GOT3 (cell line): ENCODE measurements at regions not wholly inside any gene's neighbourhood (a gene's known extent, or its start where the extent isn't known, plus 50 kb on each side); places are given as distances from the start of the nearest gene placed in this dataset.
"Not testable (repeated sequence)": the region's sequence is repeated elsewhere in the genome, so short reads cannot be mapped to it uniquely, and the experiment has no call there.

Source experiments
- DNase-seq: peaks from one replicate; lab custom pipeline; 2025; ENCODE audit warnings: mixed read lengths; lab: John Stamatoyannopoulos, UW

DNA sequence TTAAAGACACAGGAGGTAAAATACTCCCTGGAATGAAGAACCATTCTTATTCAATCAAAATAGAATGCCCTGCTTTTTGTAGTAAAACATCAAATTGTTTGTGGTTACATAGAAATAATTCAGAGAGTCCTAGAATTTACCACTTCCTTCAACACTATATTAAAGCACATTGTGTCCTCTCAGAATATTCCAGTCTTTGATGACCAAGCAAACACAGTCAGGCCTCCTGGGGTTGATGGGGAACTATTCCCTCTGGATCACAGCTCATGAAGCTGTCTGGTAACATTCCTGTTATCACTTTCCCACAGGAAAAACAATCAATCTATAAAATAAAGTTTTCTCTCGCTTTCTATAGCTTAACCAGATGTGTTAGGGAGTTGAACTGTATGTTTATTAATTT, 389.3 kb downstream of the KCNA4 start:
- no peak for DNase-seq

DNA sequence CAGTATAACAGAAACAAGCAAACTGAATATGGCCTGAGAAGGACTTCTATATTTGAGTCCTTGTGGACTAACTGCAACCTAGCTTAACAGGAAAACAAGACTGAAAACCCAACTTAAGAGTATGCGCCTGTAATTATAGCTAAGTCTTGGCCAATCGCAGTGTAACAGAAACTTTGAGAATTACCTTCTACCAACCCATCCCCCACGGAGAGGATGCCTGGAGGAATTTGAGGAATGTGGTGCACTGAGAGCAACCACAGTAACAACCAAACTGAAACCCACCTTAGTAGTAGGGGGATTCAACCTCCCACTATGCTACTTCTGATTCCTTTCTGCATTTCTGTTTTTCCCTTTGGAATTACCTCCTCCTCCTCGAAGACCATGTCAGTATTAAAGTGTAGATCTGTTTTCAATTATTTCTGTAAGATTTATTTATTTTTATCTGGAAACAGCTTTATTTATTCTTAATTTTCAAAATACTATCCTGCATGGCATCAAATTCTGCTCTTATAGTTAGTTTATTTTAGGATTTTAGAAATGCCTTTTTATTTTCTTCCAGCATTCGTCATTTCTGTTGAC, 393.6 kb downstream of the KCNA4 start:
- DNase-seq: no peak

DNA sequence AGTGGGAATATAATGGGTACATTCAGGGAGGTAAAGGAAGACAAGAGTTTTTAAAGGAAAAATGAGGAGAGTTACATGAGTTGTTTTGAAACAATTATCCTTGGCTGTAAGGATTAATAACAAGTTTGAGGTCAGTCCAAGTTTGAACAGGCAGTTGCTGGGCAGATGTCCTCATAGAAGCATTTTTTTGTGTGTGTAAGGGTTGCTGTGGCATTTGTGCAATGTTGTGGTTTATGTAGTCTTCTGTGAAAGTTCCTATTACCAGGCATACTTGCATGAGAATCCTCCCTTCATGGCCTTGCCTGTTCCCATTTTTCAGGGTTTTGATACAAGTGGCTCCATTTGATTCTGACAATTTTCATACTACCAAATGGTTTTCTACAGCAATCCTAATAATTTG, 400.2 kb downstream of the KCNA4 start:
- DNase-seq: no peak

DNA sequence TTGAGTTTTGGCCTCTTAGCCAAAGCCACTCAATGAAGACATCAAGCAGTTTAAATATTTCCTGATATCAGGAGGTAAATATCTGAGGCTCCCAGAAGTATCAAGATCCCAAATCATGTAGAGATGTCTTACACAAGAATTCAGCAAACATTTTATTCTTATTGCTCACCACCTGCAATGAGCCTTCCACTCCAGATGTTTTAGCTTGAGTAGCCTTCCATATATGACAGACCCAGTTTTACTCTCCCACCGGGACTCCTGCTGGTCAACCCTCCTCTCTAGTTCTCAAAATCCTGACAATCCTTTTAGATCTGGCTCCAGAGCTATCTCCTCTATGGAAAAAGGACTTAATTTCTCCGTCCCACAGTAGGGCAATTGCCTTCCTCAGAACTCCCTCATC, 404.4 kb downstream of the KCNA4 start:
- DNase-seq: no peak

DNA sequence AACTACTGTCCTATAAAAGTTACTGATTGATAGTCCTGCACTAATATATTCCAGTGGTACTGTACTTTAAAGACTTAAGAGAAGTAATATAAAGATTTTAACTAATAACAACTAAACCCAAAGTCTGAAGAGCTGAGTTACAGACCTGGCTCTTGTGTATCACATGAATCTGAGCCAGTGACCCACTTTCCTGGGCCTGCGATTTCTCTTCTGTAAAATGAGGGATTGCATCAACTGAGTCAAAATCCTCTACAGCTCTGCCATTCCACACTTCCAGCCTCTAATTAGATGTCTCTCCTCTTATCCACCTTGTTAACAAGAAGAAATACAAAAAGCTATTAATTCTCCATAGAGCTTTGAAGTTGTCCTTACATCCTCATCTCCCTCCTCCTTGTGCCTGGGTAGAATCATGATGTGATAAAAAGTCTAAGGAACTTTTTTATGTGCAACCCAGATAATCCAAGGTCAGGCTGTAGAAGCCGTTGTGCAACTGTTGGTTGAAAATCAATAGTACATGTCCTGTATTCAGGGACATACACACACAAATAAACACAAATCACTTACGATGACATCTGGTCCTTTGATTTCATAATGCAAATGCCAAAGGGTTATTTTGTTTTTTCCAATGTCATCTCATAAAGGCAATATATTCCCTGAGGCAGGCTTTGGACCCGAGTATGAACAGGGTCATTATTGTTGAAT, 410.3 kb downstream of the KCNA4 start:
- no peak for DNase-seq

DNA sequence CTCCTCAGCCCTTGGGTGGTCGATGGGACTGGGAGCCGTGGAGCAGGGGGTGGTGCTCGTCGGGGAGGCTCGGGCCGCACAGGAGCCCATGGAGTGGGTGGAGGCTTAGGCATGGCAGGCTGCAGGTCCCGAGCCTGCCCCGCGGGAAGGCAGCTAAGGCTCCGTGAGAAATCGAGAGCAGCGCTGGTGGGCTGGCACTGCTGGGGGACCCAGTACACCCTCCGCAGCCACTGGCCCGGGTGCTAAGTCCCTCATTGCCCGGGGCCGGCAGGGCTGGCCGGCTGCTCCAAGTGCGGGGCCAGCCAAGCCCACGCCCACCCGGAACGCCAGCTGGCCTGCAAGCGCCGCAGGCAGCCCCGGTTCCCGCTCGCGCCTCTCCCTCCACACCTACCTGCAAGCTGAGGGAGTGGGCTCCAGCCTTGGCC, 416.7 kb downstream of the KCNA4 start:
- not testable (repeated sequence) for DNase-seq

DNA sequence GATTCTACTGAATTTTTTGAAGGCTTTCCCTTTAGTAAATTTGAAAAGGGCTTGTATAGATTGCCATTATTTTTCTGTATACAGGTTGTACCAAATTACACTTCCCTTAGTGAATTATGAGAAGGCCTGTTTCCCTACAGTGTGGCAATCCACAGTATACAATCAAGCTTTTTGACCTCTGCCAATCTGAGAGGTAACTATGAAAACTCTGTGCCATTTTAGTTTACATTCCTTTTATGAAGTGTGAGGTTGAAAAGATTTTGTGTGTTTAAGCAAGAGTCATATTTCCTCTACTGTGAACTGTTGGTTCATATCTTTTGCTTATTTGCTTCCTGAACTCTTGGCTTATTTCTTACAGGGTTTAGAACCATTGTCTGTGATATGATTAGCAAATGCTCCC, 432.5 kb downstream of the KCNA4 start:
- DNase-seq: no peak

DNA sequence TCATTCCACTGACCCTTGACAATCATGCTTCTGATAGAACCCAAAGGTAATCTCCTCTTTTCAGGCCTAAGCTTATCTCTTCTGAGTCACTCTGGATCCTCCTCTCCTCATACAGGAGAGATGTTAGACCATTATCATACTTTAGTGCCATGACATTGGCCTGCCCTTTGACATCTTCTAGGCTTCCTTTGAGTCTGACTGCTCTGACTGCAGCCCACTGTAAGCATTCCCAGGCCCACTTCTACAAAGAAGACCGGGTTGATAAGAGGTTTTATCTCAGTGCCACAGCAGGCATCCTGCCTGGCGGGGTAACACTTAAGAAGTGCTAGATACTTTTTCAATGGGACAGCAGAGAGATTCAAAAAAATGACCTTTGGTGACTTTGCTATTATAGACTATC, 438.0 kb downstream of the KCNA4 start:
- no peak for DNase-seq

DNA sequence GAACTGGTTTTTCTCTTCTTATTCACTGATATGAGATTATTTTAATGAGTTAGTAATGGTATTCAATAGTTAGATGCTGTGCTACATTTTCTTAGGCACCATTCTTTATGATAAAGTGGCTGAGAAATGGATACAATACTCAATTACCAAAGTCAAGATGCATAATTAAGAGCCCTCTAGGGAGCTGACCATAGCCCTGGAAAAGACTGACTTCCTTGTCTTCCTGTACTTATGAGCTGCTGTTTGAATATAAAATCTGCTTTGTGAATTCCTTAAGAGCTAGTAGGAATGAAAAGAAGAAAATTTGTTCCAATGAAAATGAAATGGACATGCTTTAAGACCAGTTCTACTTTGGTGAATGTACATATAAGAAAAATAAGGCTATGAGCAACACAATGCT, 452.3 kb downstream of the KCNA4 start:
- DNase-seq: no peak

DNA sequence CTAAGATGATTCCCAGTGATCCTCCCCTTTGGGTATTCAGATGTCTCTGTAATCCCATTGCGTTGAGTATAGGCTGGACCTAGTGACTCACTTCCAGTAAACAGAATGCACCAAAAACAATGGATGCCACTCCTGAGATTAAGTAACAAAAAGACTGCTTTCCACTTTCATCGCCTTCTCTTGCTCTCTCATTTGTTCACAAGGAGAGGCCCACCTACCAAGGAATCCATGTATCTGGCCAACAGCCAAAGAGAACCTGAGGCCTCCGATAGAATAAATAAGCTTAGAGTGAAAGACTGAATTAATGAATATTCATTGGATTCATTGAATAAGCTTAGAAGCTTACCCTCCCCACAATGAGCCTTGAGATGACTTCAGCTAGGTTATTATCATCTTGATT, 454.6 kb downstream of the KCNA4 start:
- no peak for DNase-seq

DNA sequence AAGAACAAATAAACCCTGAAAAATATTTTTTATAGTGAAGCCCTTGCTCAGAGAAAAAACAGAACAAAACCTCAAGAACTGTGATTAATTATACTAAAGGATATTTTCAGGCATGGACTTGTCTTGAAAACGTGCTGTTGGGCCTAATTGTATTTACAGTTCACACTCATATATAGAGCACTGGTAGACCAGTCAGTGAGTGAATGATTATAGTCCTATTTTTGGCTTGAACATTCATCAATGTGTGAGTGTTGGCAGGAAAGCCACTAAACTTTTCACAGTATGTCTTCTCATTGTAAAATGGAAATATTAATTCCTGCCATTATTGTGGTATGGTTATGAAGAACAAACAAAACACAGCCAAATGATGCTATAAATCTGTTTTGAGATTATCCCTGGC, 462.8 kb downstream of the KCNA4 start:
- DNase-seq: no peak

DNA sequence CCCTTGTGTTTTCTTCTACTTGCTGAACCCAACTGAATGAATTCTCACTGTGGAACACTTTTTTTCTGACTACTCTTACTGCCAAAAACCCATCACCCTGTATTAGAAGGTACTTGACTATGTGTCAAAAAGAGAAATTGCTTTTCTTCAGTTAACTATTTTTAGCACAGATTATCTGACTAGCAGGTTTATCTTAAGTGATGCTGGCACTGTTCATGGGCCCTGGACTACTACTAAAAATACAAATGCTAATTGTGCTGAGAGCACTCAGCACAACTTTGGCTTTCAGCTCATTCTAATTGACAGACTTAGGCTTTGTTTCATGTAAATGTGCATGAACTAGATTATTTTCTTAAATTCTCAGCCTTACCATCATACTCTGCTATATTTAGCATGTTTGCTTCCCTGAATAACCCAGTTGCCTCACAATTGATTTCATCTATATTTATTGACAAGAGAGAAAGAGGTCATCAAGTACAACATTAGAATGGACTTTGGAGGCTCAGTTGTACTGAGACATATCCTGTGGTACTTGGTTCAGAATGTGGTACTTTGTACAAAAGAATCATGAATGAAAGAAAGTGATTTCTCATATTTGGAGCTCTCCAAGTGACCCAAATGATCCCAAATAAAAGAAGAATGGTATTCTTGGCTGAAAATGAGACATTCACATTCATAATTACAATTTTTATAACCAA, 478.3 kb downstream of the KCNA4 start:
- DNase-seq: no peak

DNA sequence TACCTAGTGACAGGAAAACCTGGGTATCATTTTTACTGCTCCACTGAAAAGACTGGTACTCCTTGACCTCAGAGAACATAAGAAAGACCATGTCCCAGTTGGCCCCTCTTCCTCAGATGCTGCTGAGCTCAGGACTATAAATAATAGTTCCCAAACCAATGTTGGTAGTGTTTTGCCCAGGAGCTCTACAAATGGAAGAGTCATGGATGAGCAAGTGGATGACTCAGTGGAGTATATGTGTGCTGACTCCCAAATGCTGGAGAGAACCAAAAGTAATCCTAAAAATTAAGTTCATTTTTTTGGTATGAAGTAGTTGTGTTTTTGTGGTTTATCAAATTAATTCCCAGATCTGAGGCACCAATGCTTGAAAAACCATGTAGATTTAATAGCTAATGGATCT, 482.0 kb downstream of the KCNA4 start:
- no peak for DNase-seq

DNA sequence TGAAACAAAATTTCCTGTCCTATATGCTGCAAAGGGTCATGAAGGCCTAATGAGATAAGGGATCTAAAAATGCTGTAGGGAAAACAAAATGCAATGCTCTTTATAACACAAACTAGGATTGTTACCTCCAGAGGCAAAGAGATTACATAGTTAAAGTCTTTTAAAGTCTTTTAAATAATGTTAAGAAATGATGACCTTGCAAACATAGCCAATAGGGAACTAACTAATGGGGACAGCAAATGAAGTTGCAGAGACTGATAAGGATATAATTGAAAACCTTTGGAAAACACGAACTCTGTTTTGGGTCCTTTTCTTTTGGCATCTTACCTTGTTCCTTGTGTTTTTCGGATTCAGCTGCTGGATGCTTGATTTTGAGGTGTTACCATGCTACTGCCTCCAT, 485.9 kb downstream of the KCNA4 start:
- DNase-seq: no peak

DNA sequence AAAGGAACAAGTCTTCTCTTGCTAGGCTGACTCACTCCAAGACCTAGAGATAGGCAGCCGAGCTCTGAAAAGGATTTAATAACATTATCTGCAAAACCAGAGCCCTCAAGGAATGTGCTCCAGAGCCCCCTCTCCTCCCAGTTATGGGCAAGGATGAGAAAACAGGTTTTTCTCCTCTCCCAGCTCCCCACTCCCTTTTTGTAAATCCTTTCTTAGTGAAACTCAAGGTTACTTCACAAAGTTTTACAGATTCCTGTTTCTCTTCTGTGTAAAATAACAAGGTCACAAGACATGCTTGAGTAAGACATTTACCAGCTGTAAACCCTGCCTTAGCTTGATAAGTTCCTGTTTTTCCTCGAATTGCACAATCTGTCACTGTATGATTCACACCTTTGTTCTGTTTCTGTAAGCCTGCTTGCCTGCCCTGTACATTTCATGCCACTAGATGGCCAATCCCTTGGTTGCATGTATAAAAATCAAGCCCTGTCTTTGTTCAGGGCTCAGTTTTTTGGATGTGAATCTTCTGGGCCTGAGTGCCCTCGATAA, 489.4 kb downstream of the KCNA4 start:
- DNase-seq: no peak

DNA sequence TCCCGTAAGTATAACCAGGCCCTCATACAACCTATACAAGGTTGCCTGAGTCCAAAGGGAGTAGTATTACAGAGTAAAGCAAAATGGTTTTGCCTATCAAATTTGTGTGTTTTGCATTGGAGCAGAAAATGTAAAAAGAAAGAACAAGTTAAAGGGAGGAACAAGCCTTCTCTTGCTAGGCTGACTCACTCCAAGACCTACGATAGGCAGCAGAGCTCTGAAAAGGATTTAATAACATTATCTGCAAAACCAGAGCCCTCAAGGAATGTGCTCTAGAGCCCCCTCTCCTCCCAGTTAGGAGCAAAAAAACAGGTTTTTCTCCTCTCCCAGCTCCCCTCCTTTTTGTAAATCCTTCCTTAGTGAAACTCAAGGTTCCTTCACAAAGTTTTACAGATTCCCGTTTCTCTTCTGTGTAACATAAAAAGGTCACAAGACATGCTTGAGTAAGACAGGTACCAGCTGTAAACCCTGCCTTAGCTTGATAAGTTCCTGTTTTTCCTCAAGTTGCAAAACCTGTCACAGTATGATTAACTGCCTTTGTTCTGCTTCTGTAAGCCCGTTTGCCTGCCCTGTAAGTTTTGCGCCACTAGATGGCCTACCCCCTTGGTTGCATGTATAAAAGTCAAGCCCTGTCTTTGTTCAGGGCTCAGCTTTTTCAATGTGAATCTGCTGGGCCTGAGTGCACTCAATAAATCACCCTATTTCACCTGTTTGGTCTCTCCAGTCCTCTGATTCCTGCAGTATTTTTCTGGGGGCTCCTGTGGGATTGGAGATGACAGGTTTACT, 498.2 kb downstream of the KCNA4 start:
- no peak for DNase-seq

DNA sequence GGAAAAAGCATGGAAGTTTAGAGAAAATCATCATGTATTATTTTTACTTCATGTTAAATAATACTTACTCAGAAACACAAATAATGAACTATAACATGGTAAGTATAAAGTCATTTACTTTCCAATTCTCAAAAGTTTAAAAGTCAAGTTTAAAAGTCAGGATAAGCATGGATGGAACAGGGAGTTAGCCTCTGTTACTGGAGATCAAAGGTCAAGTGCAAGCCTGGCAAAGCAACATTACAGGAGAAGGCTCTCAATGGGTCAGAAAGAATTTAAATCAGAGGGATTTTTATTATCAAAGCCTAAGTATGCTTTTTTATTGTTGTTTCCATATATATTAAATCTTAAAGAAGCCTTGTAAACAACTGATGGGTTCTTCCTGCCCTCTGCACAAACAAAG, 505.4 kb downstream of the KCNA4 start:
- no peak for DNase-seq

DNA sequence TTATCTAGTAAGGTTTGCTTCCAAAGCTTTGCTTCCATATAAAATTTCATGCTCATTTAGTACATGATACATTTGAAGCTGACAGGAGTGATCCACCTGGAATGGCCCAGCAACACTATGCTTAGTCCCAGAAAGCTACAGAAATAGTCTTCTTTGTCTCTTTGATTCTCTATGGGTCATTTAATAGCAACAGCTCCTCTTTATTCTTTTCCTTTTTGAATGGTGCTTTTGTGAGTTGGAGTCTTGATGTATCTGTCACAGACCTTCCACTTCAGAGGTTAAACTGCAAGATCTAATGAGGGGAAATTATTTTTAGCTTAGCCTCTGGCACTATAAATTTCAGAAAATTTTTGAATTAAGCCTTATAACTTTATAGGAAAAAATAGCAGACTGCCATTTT, 509.5 kb downstream of the KCNA4 start:
- no peak for DNase-seq

DNA sequence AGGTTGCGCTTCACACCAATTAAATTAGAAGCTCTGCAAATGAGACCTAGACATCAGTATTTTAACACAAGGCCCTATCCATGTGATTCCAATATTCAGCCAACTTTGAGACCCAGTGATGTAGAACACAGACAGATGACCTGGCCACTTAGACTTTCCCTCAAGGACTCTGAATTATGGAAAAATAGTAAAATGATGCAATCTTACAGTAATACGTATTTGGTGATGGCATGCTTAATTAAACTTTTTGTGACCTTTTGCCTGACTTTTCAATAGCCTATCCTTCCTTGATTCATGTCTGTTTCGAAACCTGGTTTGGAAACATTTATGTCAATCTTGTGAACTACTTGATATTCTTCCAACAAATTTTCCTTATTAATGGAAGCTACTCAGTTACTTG, 521.2 kb downstream of the KCNA4 start:
- no peak for DNase-seq

DNA sequence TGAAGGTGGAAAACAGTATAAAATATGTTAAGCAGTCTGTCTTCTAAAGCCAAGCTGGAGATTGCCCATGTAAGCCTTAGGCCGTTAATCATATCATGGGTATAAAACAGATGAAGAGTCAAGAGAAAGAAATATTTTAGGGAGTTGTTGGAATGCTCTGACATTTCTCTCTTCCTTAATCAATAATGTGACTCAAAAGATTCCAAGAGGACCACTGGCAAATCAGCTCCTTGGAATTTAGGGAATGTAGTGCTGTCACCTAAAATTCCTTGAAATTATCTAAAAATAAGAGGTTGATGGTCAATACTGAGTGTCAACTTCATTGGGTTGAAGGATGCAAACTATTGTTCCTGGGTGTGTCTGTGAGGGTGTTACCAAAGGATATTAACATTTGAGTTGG, 525.9 kb downstream of the KCNA4 start:
- no peak for DNase-seq

DNA sequence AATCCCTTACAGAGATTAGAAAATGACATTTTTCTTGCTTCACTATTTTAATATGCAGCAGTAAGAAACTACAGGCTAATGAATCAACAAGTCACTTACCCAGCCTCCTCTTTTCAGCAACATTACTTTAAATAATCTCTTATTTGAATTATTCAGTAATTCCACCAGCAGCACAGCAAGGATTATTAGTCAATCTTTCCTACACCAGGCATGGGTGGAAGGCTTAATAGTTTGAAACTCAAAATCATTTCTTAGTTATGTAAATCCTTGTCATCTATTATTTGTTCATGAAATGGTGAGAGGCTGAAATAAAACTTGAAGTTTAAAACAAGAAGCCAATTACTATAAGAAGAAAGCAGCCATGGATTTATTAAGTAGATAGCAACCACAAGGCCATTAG, 530.5 kb downstream of the KCNA4 start:
- no peak for DNase-seq

DNA sequence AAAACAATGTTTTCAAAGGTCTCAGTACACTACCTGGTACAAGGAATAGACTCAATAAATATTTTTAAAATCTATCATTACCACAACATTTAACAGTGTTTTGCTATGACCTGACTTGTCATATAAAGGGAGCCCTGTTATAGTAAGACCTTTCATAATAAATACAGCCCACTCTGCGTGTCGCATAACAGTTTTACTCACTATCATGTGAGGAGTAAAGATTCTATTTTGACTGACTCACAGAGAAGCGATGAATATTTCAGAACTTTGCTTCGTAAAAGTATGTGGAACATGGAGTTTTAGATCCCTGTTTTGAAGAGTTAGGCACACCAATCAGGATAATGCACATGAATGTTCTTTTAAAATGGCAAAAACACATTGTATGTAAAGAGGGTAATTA, 531.2 kb downstream of the KCNA4 start:
- DNase-seq: no peak

DNA sequence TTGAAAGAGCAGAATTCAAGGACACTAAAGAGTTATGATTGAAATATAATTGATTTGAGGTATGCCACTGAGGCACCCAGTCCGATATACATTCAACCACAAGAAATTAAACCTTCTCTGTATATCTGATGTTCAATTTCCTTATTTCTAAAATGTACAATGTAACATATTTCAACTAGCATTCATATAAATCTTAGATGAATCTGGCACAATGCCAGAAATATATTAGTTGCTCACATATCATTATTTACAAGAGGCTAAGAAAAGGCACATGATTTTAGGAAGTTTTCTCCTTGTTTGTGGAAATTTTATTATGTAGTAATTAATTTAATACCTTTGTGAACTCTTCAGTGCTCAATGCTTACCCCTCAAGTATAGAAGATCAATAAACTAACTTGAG, 532.3 kb downstream of the KCNA4 start:
- no peak for DNase-seq
